Liver (tissue), 8 donors: ENCODE measurements at regions not wholly inside any gene's neighbourhood (a gene's known extent, or its start where the extent isn't known, plus 50 kb on each side); places are given as distances from the start of the nearest gene placed in this dataset.
A peak's percentile ranks its signal among the peaks of the same experiment; 100 is the strongest.

Source experiments
- DNase-seq: peaks from one replicate; pipeline ENCODE4 v3.0.0-alpha.2; 2017; ENCODE audit warnings: low spot score
- H3K27ac ChIP-seq, 2 donors: one replicate each; pipeline ENCODE4 v1.7.0; 2013; ENCODE audit warnings: inconsistent platforms in 2 of 2, low read length in 2 of 2, control low read depth in 1 of 2, low read depth in 1 of 2, mild to moderate bottlenecking in 1 of 2
- H3K27me3 ChIP-seq, 4 donors: one replicate each; pipeline versions ENCODE4 v1.6.1 to v1.7.0; 2013; ENCODE audit warnings: low read length in 3 of 4, inconsistent platforms in 1 of 4, mild to moderate bottlenecking in 1 of 4, moderate library complexity in 1 of 4; ENCODE audit not compliant: control insufficient read depth in 4 of 4, insufficient read depth in 4 of 4
- H3K36me3 ChIP-seq, 4 donors: one replicate each; pipeline versions ENCODE4 v1.6.1 to v1.7.0; 2013; ENCODE audit warnings: low read length in 3 of 4, mild to moderate bottlenecking in 3 of 4, low read depth in 1 of 4, moderate library complexity in 1 of 4; ENCODE audit not compliant: control insufficient read depth in 4 of 4, insufficient read depth in 3 of 4
- H3K4me1 ChIP-seq, 4 donors: one replicate each; pipeline versions ENCODE4 v1.6.1 to v1.7.0; 2013; ENCODE audit warnings: low read length in 3 of 4, mild to moderate bottlenecking in 3 of 4, moderate library complexity in 1 of 4; ENCODE audit not compliant: control insufficient read depth in 4 of 4, insufficient read depth in 4 of 4
- H3K4me3 ChIP-seq, 3 donors: one replicate each; pipeline versions ENCODE4 v1.6.1 to v1.7.0; 2013; ENCODE audit warnings: low read length in 3 of 3, control low read depth in 1 of 3, low read depth in 1 of 3, mild to moderate bottlenecking in 1 of 3
- H3K9ac ChIP-seq, 2 donors: one replicate each; pipeline ENCODE4 v1.7.0; 2013; ENCODE audit warnings: low read length in 2 of 2, mild to moderate bottlenecking in 2 of 2, moderate library complexity in 2 of 2, control low read depth in 1 of 2, low read depth in 1 of 2
- H3K9me3 ChIP-seq, 4 donors: one replicate each; pipeline versions ENCODE4 v1.6.1 to v1.7.0; 2013; ENCODE audit warnings: low read length in 3 of 4; ENCODE audit not compliant: control insufficient read depth in 4 of 4
- CTCF ChIP-seq: fragments of 150-350 bp; IDR thresholded peaks from 2 replicates; pipeline ENCODE4 v1.5.1; 2017; ENCODE audit warnings: improper control_type of control experiment, low read depth, low read length; ENCODE audit not compliant: missing input control
- EGR1 ChIP-seq, 2 donors: IDR thresholded peaks; 2 replicates each; pipeline ENCODE4 v1.6.1; 2016 to 2018; ENCODE audit warnings: antibody characterized with exemption in 2 of 2, low read depth in 2 of 2
- FOXA1 ChIP-seq: IDR thresholded peaks from 2 replicates; pipeline ENCODE4 v1.6.1; 2016; ENCODE audit warnings: antibody characterized with exemption
- GABPA ChIP-seq, 2 donors: IDR thresholded peaks in 1 of 2; conservative IDR thresholded peaks in 1 of 2; 2 replicates each; pipeline ENCODE4 v1.6.1; 2016; ENCODE audit warnings: antibody characterized with exemption in 2 of 2, mild to moderate bottlenecking in 1 of 2, moderate library complexity in 1 of 2
- HNF4A ChIP-seq, 2 donors: conservative IDR thresholded peaks; 2 replicates each; pipeline ENCODE4 v1.6.1; 2016; ENCODE audit warnings: antibody characterized with exemption in 2 of 2, mild to moderate bottlenecking in 2 of 2
- HNF4G ChIP-seq: IDR thresholded peaks from 2 replicates; pipeline ENCODE4 v1.6.1; 2016; ENCODE audit warnings: antibody characterized with exemption
- JUND ChIP-seq, 2 donors: IDR thresholded peaks; 2 replicates each; pipeline ENCODE4 v1.6.1; 2016; ENCODE audit warnings: antibody characterized with exemption in 2 of 2
- MAX ChIP-seq: IDR thresholded peaks from 2 replicates; pipeline ENCODE4 v1.6.1; 2016; ENCODE audit warnings: antibody characterized with exemption
- NR2F2 ChIP-seq: IDR thresholded peaks from 2 replicates; pipeline ENCODE4 v1.6.1; 2016; ENCODE audit warnings: antibody characterized with exemption
- RAD21 ChIP-seq, 2 donors: IDR thresholded peaks; 2 replicates each; pipeline ENCODE4 v1.6.1; 2016; ENCODE audit warnings: antibody characterized with exemption in 2 of 2, mild to moderate bottlenecking in 2 of 2
- RXRA ChIP-seq, 2 donors: IDR thresholded peaks; 2 replicates each; pipeline ENCODE4 v1.6.1; 2017 to 2018; ENCODE audit warnings: antibody characterized with exemption in 2 of 2, mild to moderate bottlenecking in 1 of 2
- SP1 ChIP-seq: IDR thresholded peaks from 2 replicates; pipeline ENCODE4 v1.6.1; 2018; ENCODE audit warnings: antibody characterized with exemption, mild to moderate bottlenecking
- TAF1 ChIP-seq: conservative IDR thresholded peaks from 2 replicates; pipeline ENCODE4 v1.6.1; 2016; ENCODE audit warnings: antibody characterized with exemption, mild to moderate bottlenecking
- YY1 ChIP-seq: IDR thresholded peaks from 2 replicates; pipeline ENCODE4 v1.6.1; 2016; ENCODE audit warnings: antibody characterized with exemption, mild to moderate bottlenecking
- ZBTB33 ChIP-seq: IDR thresholded peaks from 2 replicates; pipeline ENCODE4 v1.6.1; 2016; ENCODE audit warnings: antibody characterized with exemption
- WGBS: extraction: QIAGEN DNeasy Blood & Tissue Kit; methylation state at CpG from one replicate; pipeline ENCODE4 v1.1.7; 2013; 5-methylcytosine and 5-hydroxymethylcytosine counted together
- TF ChIP-seq, protein P1 (sequence below): IDR thresholded peaks from 2 replicates; pipeline ENCODE4 v1.6.1; 2016; ENCODE audit warnings: antibody characterized with exemption
- donor health status: healthy.
- donor health status: healthy.
- donor health status: healthy.
- donor health status: healthy.
- donor health status: healthy.

GRCh38 chr4:184879271-184879670, 53.5 kb upstream of the ACSL1 start:
- TF ChIP-seq, protein P1, sequence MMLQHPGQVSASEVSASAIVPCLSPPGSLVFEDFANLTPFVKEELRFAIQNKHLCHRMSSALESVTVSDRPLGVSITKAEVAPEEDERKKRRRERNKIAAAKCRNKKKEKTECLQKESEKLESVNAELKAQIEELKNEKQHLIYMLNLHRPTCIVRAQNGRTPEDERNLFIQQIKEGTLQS = no peak
- TF ChIP-seq GABPA (IDR thresholded peaks at IDR 0.05 in 1 of 2, conservative IDR thresholded peaks at IDR 0.05 in 1 of 2) (no peak), RXRA (IDR thresholded peaks at IDR 0.05) (no peak), CTCF (no peak), MAX (no peak), ZBTB33 (no peak), EGR1 (IDR thresholded peaks at IDR 0.05; ENCODE audit: low read depth in 2 of 2) (no peak), TAF1 (no peak), NR2F2 (no peak), FOXA1 (no peak)
- no peak overlapping the region for H3K9ac ChIP-seq

GRCh38 chr4:184882276-184882675, 56.5 kb upstream of the ACSL1 start:
- WGBS = 39% methylated on average over 10 of the region's 10 CpGs
- Histone ChIP-seq H3K9ac (no peak overlapping the region), H3K27ac (no peak overlapping the region), H3K9me3 (no peaks in the 10 kb centered on the region), H3K27me3 (no peaks in the 10 kb centered on the region), H3K36me3 (no peaks in the 10 kb centered on the region), H3K4me3 (no peak overlapping the region), H3K4me1 (peaks cover 8 to 57% (median 54%) of the 10 kb centered on the region in 4 donors)
- TF ChIP-seq ZBTB33 = no peak
- TF ChIP-seq FOXA1 = no peak
- no peak for TF ChIP-seq MAX
- peak; percentile 19 to 32 for TF ChIP-seq JUND (IDR thresholded peaks at IDR 0.05)
- peak; percentile 55 to 72 for TF ChIP-seq RXRA (IDR thresholded peaks at IDR 0.05)
- TF ChIP-seq SP1 = peak; percentile 67
- TF ChIP-seq, protein P1 = no peak
- TF ChIP-seq HNF4G = peak; percentile 75
- peak; percentile 28 for TF ChIP-seq YY1
- peak; percentile 34 to 52 for TF ChIP-seq RAD21 (IDR thresholded peaks at IDR 0.05)
- TF ChIP-seq HNF4A (conservative IDR thresholded peaks at IDR 0.05) = peak; percentile 91 to 92
- DNase-seq = no peak

More at GRCh38 chr4:184879271-184879670, 53.5 kb upstream of the ACSL1 start:
- 92% methylated on average over 3 of the region's 3 CpGs for WGBS
- Histone ChIP-seq H3K27me3 (no peaks in the 10 kb centered on the region), H3K27ac (no peak overlapping the region), H3K36me3 (no peaks in the 10 kb centered on the region), H3K4me3 (no peak overlapping the region), H3K4me1 (peaks cover 3 to 28% (median 23%) of the 10 kb centered on the region in 4 donors), H3K9me3 (no peaks in the 10 kb centered on the region)
- DNase-seq = no peak
